ENCODE measurements at regions not wholly inside any gene's neighbourhood (a gene's known extent, or its start where the extent isn't known, plus 50 kb on each side); places are given as distances from the start of the nearest gene placed in this dataset.

- H3K27ac ChIP-seq (ENCODE audit: low read depth, low read length) = no peak overlapping the region
- ChIA-PET CTCF (no interaction called here), POLR2A (no interaction called here), RAD21 (ENCODE audit: low non-redundant PET in 1 of 2, low total read pairs in 2 of 2, uncharacterized antibody in 2 of 2, unreplicated experiment in 2 of 2) (no interaction called here)
- no peak overlapping the region for H2AFZ ChIP-seq (ENCODE audit: low read depth, low read length, poor library complexity, severe bottlenecking)
- BruUV-seq (replicated peaks) = no TSS peak
- peaks cover 18% of the 10 kb centered on the region for H3K27me3 ChIP-seq (ENCODE audit: insufficient read depth, low read length)
- no peak overlapping the region for H3K4me2 ChIP-seq (ENCODE audit: low read length)
- no peak overlapping the region for H3K4me3 ChIP-seq (replicated peaks in 1 of 2; ENCODE audit: low read depth in 1 of 2, low read length in 2 of 2)
- H3K36me3 ChIP-seq (ENCODE audit: control insufficient read depth in 1 of 2, insufficient read depth in 2 of 2, low read length in 2 of 2) = no peaks in the 10 kb centered on the region
- intact Hi-C loops (cut with micrococcal nuclease) = no loop called here
- no peak for TF ChIP-seq ELF1 (IDR thresholded peaks at IDR 0.05; ENCODE audit: borderline replicate concordance, low read depth)
- TF ChIP-seq YY1 (IDR thresholded peaks at IDR 0.05; ENCODE audit: extremely low read depth, insufficient replicate concordance, low read depth, low read length) = no peak
- TF ChIP-seq ZNF274 (IDR thresholded peaks at IDR 0.05; ENCODE audit: low read depth, low read length) = no peak
- TF ChIP-seq CBX3 (IDR thresholded peaks at IDR 0.05; ENCODE audit: low read depth) = no peak
- no peak for DNase-seq (ENCODE audit: low read depth, low spot score)
- H3K9me3 ChIP-seq (ENCODE audit: control insufficient read depth in 1 of 2, insufficient read depth in 1 of 2, low read depth in 1 of 2, low read length in 2 of 2) = no peaks in the 10 kb centered on the region
- no peaks in the 10 kb centered on the region for H3K79me2 ChIP-seq (ENCODE audit: insufficient read depth, low read length)
- ATAC-seq = no peak
- H3K9me2 ChIP-seq (ENCODE audit: insufficient read depth) = no peaks in the 10 kb centered on the region
- no peak overlapping the region for H3K9ac ChIP-seq (ENCODE audit: low read length)
- no peaks in the 10 kb centered on the region for H3K4me1 ChIP-seq (ENCODE audit: control insufficient read depth in 1 of 2, insufficient read depth in 2 of 2, low read length in 2 of 2)
- H4K20me1 ChIP-seq (ENCODE audit: insufficient read depth) = no peaks in the 10 kb centered on the region
Observed at GRCh38 chr1:34627465-34628240, 127.2 kb upstream of the GJB5 start.

GRCh38 chr1:34631126-34631525 is 123.7 kb upstream of the GJB5 start:
- intact Hi-C loops (cut with micrococcal nuclease) = no loop called here
- Histone ChIP-seq H3K27me3 (ENCODE audit: insufficient read depth, low read length) (peaks cover 7% of the 10 kb centered on the region; the same call in 1 of the 2 replicates), H3K27ac (ENCODE audit: low read depth, low read length) (no peak overlapping the region), H3K79me2 (ENCODE audit: insufficient read depth, low read length) (no peaks in the 10 kb centered on the region), H3K9me3 (ENCODE audit: control insufficient read depth in 1 of 2, insufficient read depth in 1 of 2, low read depth in 1 of 2, low read length in 2 of 2) (no peaks in the 10 kb centered on the region), H3K4me2 (ENCODE audit: low read length) (no peak overlapping the region), H3K36me3 (ENCODE audit: control insufficient read depth in 1 of 2, insufficient read depth in 2 of 2, low read length in 2 of 2) (no peaks in the 10 kb centered on the region), H3K9ac (ENCODE audit: low read length) (no peak overlapping the region), H3K9me2 (ENCODE audit: insufficient read depth) (no peaks in the 10 kb centered on the region), H3K4me3 (replicated peaks in 1 of 2; ENCODE audit: low read depth in 1 of 2, low read length in 2 of 2) (no peak overlapping the region), H2AFZ (ENCODE audit: low read depth, low read length, poor library complexity, severe bottlenecking) (no peak overlapping the region), H3K4me1 (ENCODE audit: control insufficient read depth in 1 of 2, insufficient read depth in 2 of 2, low read length in 2 of 2) (no peaks in the 10 kb centered on the region), H4K20me1 (ENCODE audit: insufficient read depth) (no peaks in the 10 kb centered on the region)
- POLR2A ChIA-PET = no interaction called here
- no peak for TF ChIP-seq CEBPB (IDR thresholded peaks at IDR 0.05; ENCODE audit: low read depth)
- TF ChIP-seq ZFX (IDR thresholded peaks at IDR 0.05) = no peak
- no peak for TF ChIP-seq ZBTB33 (IDR thresholded peaks at IDR 0.05; ENCODE audit: extremely low read depth, insufficient replicate concordance, low read length)
- no peak for TF ChIP-seq SP1 (IDR thresholded peaks at IDR 0.05; ENCODE audit: low read depth)
- no peak for TF ChIP-seq POLR2AphosphoS5 (IDR thresholded peaks at IDR 0.05; ENCODE audit: low read depth, low read length)
- TF ChIP-seq SRF (IDR thresholded peaks at IDR 0.05; ENCODE audit: low read depth) = no peak
- TF ChIP-seq MAX (IDR thresholded peaks at IDR 0.05) = no peak
- RAD21 ChIA-PET (ENCODE audit: low non-redundant PET in 1 of 2, low total read pairs in 2 of 2, uncharacterized antibody in 2 of 2, unreplicated experiment in 2 of 2) = no interaction called here
- CTCF ChIA-PET = no interaction called here
- ATAC-seq = no peak
- no TSS peak for BruUV-seq (replicated peaks)
- no peak for DNase-seq (ENCODE audit: low read depth, low spot score)

All from HCT116 (cell line).